HG03039 (cell line): ENCODE measurements at regions not wholly inside any gene's neighbourhood (a gene's known extent, or its start where the extent isn't known, plus 50 kb on each side); places are given as distances from the start of the nearest gene placed in this dataset.
"Not testable (repeated sequence)": the region's sequence is repeated elsewhere in the genome, so short reads cannot be mapped to it uniquely, and the experiment has no call there.

ENCODE experiments used
- ATAC-seq: cut with Tn5 transposase; IDR thresholded peaks from one replicate; pipeline ENCODE4 v1.9.1; 2021; ENCODE audit warnings: mild to moderate bottlenecking, moderate library complexity; ENCODE audit not compliant: unreplicated experiment

- ATAC-seq: no peak
Measured at GRCh38 chr17:69669441-69670178, 255.1 kb downstream of the MAP2K6 start.

GRCh38 chr17:69672924-69673323, 258.4 kb downstream of the MAP2K6 start:
- no peak for ATAC-seq

- ATAC-seq: no peak
Measured at GRCh38 chr17:69677130-69677529, 262.6 kb downstream of the MAP2K6 start.

GRCh38 chr17:69678206-69678605, 263.7 kb downstream of the MAP2K6 start:
- no peak for ATAC-seq

- ATAC-seq: no peak
Measured at GRCh38 chr17:69679829-69680228, 265.3 kb downstream of the MAP2K6 start.

GRCh38 chr17:69684251-69684650, 269.8 kb downstream of the MAP2K6 start:
- ATAC-seq: no peak

- ATAC-seq: not testable (repeated sequence)
Measured at GRCh38 chr17:69685150-69685549, 270.7 kb downstream of the MAP2K6 start.

- no peak for ATAC-seq
Measured at GRCh38 chr17:69690531-69690930, 276.0 kb downstream of the MAP2K6 start.

- ATAC-seq: no peak
Measured at GRCh38 chr17:69692171-69692570, 277.7 kb downstream of the MAP2K6 start.

GRCh38 chr17:69695646-69696045, 281.1 kb downstream of the MAP2K6 start:
- ATAC-seq: no peak

GRCh38 chr17:69696650-69697049, 282.2 kb downstream of the MAP2K6 start:
- ATAC-seq: no peak

GRCh38 chr17:69698352-69698751, 283.9 kb downstream of the MAP2K6 start:
- ATAC-seq: not testable (repeated sequence)

- no peak for ATAC-seq
Measured at GRCh38 chr17:69702078-69702477, 287.6 kb downstream of the MAP2K6 start.

GRCh38 chr17:69703751-69704150, 289.3 kb downstream of the MAP2K6 start:
- ATAC-seq: no peak

- no peak for ATAC-seq
Measured at GRCh38 chr17:69704935-69705334, 290.4 kb downstream of the MAP2K6 start.

- ATAC-seq: no peak
Measured at GRCh38 chr17:69706127-69706526, 291.6 kb downstream of the MAP2K6 start.

GRCh38 chr17:69709441-69709840, 294.9 kb downstream of the MAP2K6 start:
- ATAC-seq: no peak

- ATAC-seq: no peak
Measured at GRCh38 chr17:69710926-69711325, 296.4 kb downstream of the MAP2K6 start.

GRCh38 chr17:69711541-69711940, 297.0 kb downstream of the MAP2K6 start:
- ATAC-seq: no peak

- ATAC-seq: no peak
Measured at GRCh38 chr17:69712801-69713311, 298.4 kb downstream of the MAP2K6 start.

- no peak for ATAC-seq
Measured at GRCh38 chr17:69713815-69714214, 299.3 kb downstream of the MAP2K6 start.

- no peak for ATAC-seq
Measured at GRCh38 chr17:69714669-69715068, 300.2 kb downstream of the MAP2K6 start.

GRCh38 chr17:69715656-69716055, 301.2 kb downstream of the MAP2K6 start:
- no peak for ATAC-seq
